NCI-H128 (cell line): ENCODE measurements at regions not wholly inside any gene's neighbourhood (a gene's known extent, or its start where the extent isn't known, plus 50 kb on each side); places are given as distances from the start of the nearest gene placed in this dataset.
A peak's percentile ranks its signal among the peaks of the same experiment; 100 is the strongest.

Source experiments
- DNase-seq: peaks from one replicate; lab custom pipeline; 2025; ENCODE audit not compliant: unreplicated experiment; lab: John Stamatoyannopoulos, UW

- no peak for DNase-seq
Observed at GRCh38 chr14:101473795-101474562, 87.3 kb upstream of the DIO3 start.

GRCh38 chr14:101474563-101475455, 86.5 kb upstream of the DIO3 start:
- DNase-seq = no peak

- no peak for DNase-seq
Observed at GRCh38 chr14:101475456-101476257, 85.6 kb upstream of the DIO3 start.

- DNase-seq = no peak
Observed at GRCh38 chr14:101476258-101476915, 84.9 kb upstream of the DIO3 start.

- DNase-seq = peak; percentile 72
Observed at GRCh38 chr14:101476916-101477553, 84.3 kb upstream of the DIO3 start.

GRCh38 chr14:101477648-101478047, 83.6 kb upstream of the DIO3 start:
- DNase-seq = no peak

- DNase-seq = no peak
Observed at GRCh38 chr14:101478096-101478495, 83.2 kb upstream of the DIO3 start.

GRCh38 chr14:101478796-101479410, 82.4 kb upstream of the DIO3 start:
- no peak for DNase-seq

- peak; percentile 77 for DNase-seq
Observed at GRCh38 chr14:101480022-101480746, 81.1 kb upstream of the DIO3 start.

- DNase-seq = no peak
Observed at GRCh38 chr14:101480747-101481530, 80.4 kb upstream of the DIO3 start.

GRCh38 chr14:101481557-101481956, 79.7 kb upstream of the DIO3 start:
- no peak for DNase-seq

- DNase-seq = no peak
Observed at GRCh38 chr14:101482066-101482465, 79.2 kb upstream of the DIO3 start.

- DNase-seq = no peak
Observed at GRCh38 chr14:101483829-101484228, 77.5 kb upstream of the DIO3 start.

GRCh38 chr14:101489092-101489760, 72.1 kb upstream of the DIO3 start:
- DNase-seq = no peak

- DNase-seq = no peak
Observed at GRCh38 chr14:101490771-101491170, 70.5 kb upstream of the DIO3 start.

GRCh38 chr14:101491841-101492240, 69.5 kb upstream of the DIO3 start:
- DNase-seq = no peak

GRCh38 chr14:101492716-101493115, 68.6 kb upstream of the DIO3 start:
- no peak for DNase-seq

- DNase-seq = no peak
Observed at GRCh38 chr14:101494826-101495225, 66.5 kb upstream of the DIO3 start.
